ENCODE measurements at regions not wholly inside any gene's neighbourhood (a gene's known extent, or its start where the extent isn't known, plus 50 kb on each side); places are given as distances from the start of the nearest gene placed in this dataset.

DNA sequence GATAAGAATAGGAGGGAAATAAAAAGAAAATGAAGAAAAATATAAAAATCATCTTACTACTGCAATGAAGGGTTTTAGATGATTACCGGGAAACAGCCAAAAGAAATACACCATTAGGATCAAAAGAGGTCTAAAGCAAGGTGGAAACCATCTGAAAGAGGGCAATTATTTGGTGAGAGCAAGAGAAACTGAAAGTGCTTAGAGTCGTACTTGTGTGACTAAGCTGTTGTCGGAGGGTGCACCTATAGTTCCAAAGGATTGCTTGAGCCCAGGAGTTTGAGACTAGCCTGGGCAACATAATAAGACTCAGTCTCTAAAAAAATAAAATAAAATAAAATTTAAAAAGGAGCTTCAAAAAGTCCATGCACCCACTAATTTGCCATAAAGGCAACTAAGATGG, 169.5 kb downstream of the DKK1 start:
- TF ChIP-seq, protein P1, sequence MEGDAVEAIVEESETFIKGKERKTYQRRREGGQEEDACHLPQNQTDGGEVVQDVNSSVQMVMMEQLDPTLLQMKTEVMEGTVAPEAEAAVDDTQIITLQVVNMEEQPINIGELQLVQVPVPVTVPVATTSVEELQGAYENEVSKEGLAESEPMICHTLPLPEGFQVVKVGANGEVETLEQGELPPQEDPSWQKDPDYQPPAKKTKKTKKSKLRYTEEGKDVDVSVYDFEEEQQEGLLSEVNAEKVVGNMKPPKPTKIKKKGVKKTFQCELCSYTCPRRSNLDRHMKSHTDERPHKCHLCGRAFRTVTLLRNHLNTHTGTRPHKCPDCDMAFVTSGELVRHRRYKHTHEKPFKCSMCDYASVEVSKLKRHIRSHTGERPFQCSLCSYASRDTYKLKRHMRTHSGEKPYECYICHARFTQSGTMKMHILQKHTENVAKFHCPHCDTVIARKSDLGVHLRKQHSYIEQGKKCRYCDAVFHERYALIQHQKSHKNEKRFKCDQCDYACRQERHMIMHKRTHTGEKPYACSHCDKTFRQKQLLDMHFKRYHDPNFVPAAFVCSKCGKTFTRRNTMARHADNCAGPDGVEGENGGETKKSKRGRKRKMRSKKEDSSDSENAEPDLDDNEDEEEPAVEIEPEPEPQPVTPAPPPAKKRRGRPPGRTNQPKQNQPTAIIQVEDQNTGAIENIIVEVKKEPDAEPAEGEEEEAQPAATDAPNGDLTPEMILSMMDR (IDR thresholded peaks at IDR 0.05 in 4 of 5, conservative IDR thresholded peaks at IDR 0.05 in 1 of 5), result no peak
- TF ChIP-seq POLR2A (IDR thresholded peaks at IDR 0.05), result no peak
